BE2C (cell line): ENCODE measurements at regions not wholly inside any gene's neighbourhood (a gene's known extent, or its start where the extent isn't known, plus 50 kb on each side); places are given as distances from the start of the nearest gene placed in this dataset.

ENCODE experiments used
- DNase-seq: peaks from one replicate; pipeline ENCODE4 v3.0.0-alpha.2; 2020
- H3K27me3 ChIP-seq: fragments of 250-450 bp; sonication (Bioruptor Pico); 2 replicates; pipeline ENCODE4 v1.5.1; 2020; ENCODE audit warnings: mild to moderate bottlenecking
- H3K36me3 ChIP-seq: fragments of 250-450 bp; sonication (Bioruptor Pico); 2 replicates; pipeline ENCODE4 v1.5.1; 2020; ENCODE audit warnings: mild to moderate bottlenecking
- H3K4me1 ChIP-seq: fragments of 250-450 bp; sonication (Bioruptor Pico); 2 replicates; pipeline ENCODE4 v1.5.1; 2020
- H3K4me3 ChIP-seq: 2 replicates; pipeline ENCODE4 v1.5.1; 2011; ENCODE audit warnings: low read depth, low read length
- H3K9me3 ChIP-seq: fragments of 250-450 bp; sonication (Bioruptor Pico); 2 replicates; pipeline ENCODE4 v1.5.1; 2020
- TF ChIP-seq, protein P1 (sequence below): IDR thresholded peaks from 2 replicates; pipeline ENCODE4 v1.5.1; 2012; ENCODE audit warnings: mild to moderate bottlenecking, low read depth, low read length

DNA sequence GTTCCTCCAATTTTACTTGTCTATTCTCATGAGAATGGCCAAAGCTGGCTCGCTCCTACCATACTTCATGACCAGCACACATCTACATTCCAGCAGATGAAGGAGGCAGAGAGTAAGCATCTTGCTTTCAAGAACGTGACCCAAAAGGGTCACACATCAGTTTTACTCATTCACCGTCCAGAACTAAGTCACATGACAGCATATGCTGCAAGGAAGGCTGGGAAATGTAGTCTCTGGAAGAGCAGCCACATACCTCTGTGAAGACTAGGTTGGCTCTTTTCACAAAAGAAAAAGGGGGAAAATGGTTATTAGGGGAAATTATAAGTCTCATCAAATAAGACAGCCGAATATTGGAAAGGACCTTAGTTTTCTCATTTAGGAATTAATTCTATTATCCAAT, 835.3 kb downstream of the EPHA4 start:
- no peak for DNase-seq
- H3K9me3 ChIP-seq: no peaks in the 10 kb centered on the region; the same call in 1 of the 2 replicates
- no peaks in the 10 kb centered on the region for H3K36me3 ChIP-seq
- no peaks in the 10 kb centered on the region for H3K4me1 ChIP-seq
- no peak overlapping the region; the same call in 1 of the 2 replicates for H3K4me3 ChIP-seq
- no peaks in the 10 kb centered on the region for H3K27me3 ChIP-seq
- TF ChIP-seq, protein P1, sequence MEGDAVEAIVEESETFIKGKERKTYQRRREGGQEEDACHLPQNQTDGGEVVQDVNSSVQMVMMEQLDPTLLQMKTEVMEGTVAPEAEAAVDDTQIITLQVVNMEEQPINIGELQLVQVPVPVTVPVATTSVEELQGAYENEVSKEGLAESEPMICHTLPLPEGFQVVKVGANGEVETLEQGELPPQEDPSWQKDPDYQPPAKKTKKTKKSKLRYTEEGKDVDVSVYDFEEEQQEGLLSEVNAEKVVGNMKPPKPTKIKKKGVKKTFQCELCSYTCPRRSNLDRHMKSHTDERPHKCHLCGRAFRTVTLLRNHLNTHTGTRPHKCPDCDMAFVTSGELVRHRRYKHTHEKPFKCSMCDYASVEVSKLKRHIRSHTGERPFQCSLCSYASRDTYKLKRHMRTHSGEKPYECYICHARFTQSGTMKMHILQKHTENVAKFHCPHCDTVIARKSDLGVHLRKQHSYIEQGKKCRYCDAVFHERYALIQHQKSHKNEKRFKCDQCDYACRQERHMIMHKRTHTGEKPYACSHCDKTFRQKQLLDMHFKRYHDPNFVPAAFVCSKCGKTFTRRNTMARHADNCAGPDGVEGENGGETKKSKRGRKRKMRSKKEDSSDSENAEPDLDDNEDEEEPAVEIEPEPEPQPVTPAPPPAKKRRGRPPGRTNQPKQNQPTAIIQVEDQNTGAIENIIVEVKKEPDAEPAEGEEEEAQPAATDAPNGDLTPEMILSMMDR: no peak

DNA sequence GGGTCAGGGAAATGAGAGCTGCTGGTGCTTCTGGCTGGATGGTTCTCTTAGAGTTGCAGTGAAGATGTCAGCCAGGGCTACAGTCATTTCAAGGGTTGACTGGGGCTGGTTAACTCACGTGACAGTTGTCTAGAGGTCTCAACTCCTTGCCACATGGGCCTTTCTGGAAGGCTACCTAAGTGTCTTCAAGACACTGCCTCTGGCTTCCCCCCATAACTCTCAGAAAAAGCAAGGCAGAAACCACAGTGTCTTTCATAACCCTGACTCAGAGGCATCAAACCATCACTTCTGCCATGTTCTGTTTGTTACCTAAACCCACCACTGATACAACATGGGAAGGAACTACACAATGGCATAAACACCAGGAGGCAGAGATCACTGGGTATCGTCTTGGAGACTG, 828.9 kb downstream of the EPHA4 start:
- TF ChIP-seq, protein P1: no peak
- Histone ChIP-seq H3K36me3 (no peaks in the 10 kb centered on the region), H3K4me1 (no peaks in the 10 kb centered on the region), H3K9me3 (no peaks in the 10 kb centered on the region), H3K4me3 (no peak overlapping the region), H3K27me3 (no peaks in the 10 kb centered on the region)
- no peak for DNase-seq

- DNase-seq: no peak
- TF ChIP-seq, protein P1: no peak
- no peaks in the 10 kb centered on the region for H3K27me3 ChIP-seq
- no peaks in the 10 kb centered on the region for H3K4me1 ChIP-seq
- H3K36me3 ChIP-seq: no peaks in the 10 kb centered on the region
- no peaks in the 10 kb centered on the region for H3K9me3 ChIP-seq
- H3K4me3 ChIP-seq: no peak overlapping the region
Measured at GRCh38 chr2:220744861-220745260, 827.2 kb downstream of the EPHA4 start.

DNA sequence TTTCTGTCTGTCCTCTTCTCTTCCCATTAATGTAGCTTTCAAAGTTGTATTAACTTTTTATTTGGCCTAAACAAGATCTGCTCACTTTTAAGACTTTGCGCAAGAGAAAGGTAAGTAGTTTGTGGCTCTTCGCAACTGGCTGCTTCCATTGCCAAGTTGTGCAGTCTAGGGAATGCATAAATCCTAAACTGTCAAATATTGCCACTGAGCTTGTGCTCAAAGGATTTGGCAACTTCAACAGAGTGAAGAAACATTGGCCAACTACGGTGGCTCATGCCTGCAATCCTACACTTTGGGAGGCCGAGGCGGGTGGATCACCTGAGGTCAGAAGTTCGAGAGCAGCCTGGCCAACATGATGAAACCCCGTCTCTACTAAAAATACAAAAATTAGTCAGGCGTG, 826.4 kb downstream of the EPHA4 start:
- no peaks in the 10 kb centered on the region for H3K4me1 ChIP-seq
- no peaks in the 10 kb centered on the region for H3K9me3 ChIP-seq
- H3K4me3 ChIP-seq: no peak overlapping the region
- no peak for DNase-seq
- H3K36me3 ChIP-seq: no peaks in the 10 kb centered on the region
- TF ChIP-seq, protein P1: no peak
- H3K27me3 ChIP-seq: no peaks in the 10 kb centered on the region

DNA sequence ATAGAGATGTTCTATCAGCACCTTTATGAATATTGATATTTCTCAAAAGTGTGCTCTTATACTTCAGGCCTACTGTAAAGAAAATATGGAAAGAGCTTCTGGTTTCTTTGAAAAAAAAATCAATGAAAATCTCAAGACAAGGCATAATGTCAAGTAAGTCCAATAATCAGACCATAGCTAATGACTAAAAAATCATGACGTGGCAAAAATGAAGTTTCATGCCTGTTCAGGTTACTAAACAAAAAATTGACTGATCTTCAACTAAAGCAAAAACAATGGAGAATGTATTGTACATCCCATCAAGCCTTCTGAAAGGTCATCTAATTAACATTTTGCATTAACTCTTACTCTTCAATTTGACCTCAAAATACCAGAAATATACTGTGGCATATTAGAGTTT, 824.4 kb downstream of the EPHA4 start:
- no peaks in the 10 kb centered on the region for H3K27me3 ChIP-seq
- H3K4me1 ChIP-seq: no peaks in the 10 kb centered on the region
- no peak for DNase-seq
- no peak overlapping the region for H3K4me3 ChIP-seq
- H3K36me3 ChIP-seq: no peaks in the 10 kb centered on the region
- no peaks in the 10 kb centered on the region for H3K9me3 ChIP-seq
- TF ChIP-seq, protein P1: no peak

GRCh38 chr2:220748875-220749479, 823.1 kb downstream of the EPHA4 start:
- DNase-seq: no peak

More at GRCh38 chr2:220748875-220749479, 823.1 kb downstream of the EPHA4 start:
- H3K9me3 ChIP-seq: no peaks in the 10 kb centered on the region
- TF ChIP-seq, protein P1: no peak
- H3K4me1 ChIP-seq: no peaks in the 10 kb centered on the region
- no peaks in the 10 kb centered on the region for H3K27me3 ChIP-seq
- H3K4me3 ChIP-seq: no peak overlapping the region
- H3K36me3 ChIP-seq: no peaks in the 10 kb centered on the region
